ENCODE measurements at regions not wholly inside any gene's neighbourhood (a gene's known extent, or its start where the extent isn't known, plus 50 kb on each side); places are given as distances from the start of the nearest gene placed in this dataset.
"Not testable (repeated sequence)": the region's sequence is repeated elsewhere in the genome, so short reads cannot be mapped to it uniquely, and the experiment has no call there.

- no peak for DNase-seq
Measured at GRCh38 chr19:28301961-28302360, 911.0 kb downstream of the UQCRFS1 start.

GRCh38 chr19:28301463-28301862 is 911.5 kb downstream of the UQCRFS1 start:
- no peak for DNase-seq

- DNase-seq, result no peak
Measured at GRCh38 chr19:28299649-28300048, 913.3 kb downstream of the UQCRFS1 start.

- no peak for DNase-seq
Measured at GRCh38 chr19:28297586-28298157, 915.3 kb downstream of the UQCRFS1 start.

GRCh38 chr19:28297036-28297435 is 915.9 kb downstream of the UQCRFS1 start:
- no peak for DNase-seq

- DNase-seq, result no peak
Measured at GRCh38 chr19:28296506-28296905, 916.4 kb downstream of the UQCRFS1 start.

GRCh38 chr19:28294975-28295374 is 918.0 kb downstream of the UQCRFS1 start:
- not testable (repeated sequence) for DNase-seq

GRCh38 chr19:28294395-28294794 is 918.6 kb downstream of the UQCRFS1 start:
- no peak for DNase-seq

- no peak for DNase-seq
Measured at GRCh38 chr19:28293685-28294084, 919.3 kb downstream of the UQCRFS1 start.

GRCh38 chr19:28292822-28293500 is 920.0 kb downstream of the UQCRFS1 start:
- no peak for DNase-seq

GRCh38 chr19:28291874-28292273 is 921.1 kb downstream of the UQCRFS1 start:
- DNase-seq, result no peak

GRCh38 chr19:28290963-28291657 is 921.8 kb downstream of the UQCRFS1 start:
- no peak for DNase-seq

GRCh38 chr19:28289295-28290063 is 923.5 kb downstream of the UQCRFS1 start:
- no peak for DNase-seq

GRCh38 chr19:28288572-28289264 is 924.2 kb downstream of the UQCRFS1 start:
- DNase-seq, result no peak

GRCh38 chr19:28285917-28286316 is 927.0 kb downstream of the UQCRFS1 start:
- no peak for DNase-seq

GRCh38 chr19:28285078-28285477 is 927.9 kb downstream of the UQCRFS1 start:
- no peak for DNase-seq

- no peak for DNase-seq
Measured at GRCh38 chr19:28284389-28284788, 928.6 kb downstream of the UQCRFS1 start.

GRCh38 chr19:28283592-28283991 is 929.4 kb downstream of the UQCRFS1 start:
- no peak for DNase-seq

GRCh38 chr19:28281676-28282075 is 931.3 kb downstream of the UQCRFS1 start:
- no peak for DNase-seq

GRCh38 chr19:28264556-28264955 is 948.4 kb downstream of the UQCRFS1 start:
- no peak for DNase-seq

- DNase-seq, result no peak
Measured at GRCh38 chr19:28258829-28259228, 954.1 kb downstream of the UQCRFS1 start.

- no peak for DNase-seq
Measured at GRCh38 chr19:28257396-28257795, 955.6 kb downstream of the UQCRFS1 start.

- DNase-seq, result no peak
Measured at GRCh38 chr19:28247243-28247642, 965.7 kb downstream of the UQCRFS1 start.
